Neural progenitor cell (in vitro differentiated cells): ENCODE measurements at regions not wholly inside any gene's neighbourhood (a gene's known extent, or its start where the extent isn't known, plus 50 kb on each side); places are given as distances from the start of the nearest gene placed in this dataset.
A peak's percentile ranks its signal among the peaks of the same experiment; 100 is the strongest.
"Not testable (repeated sequence)": the region's sequence is repeated elsewhere in the genome, so short reads cannot be mapped to it uniquely, and the experiment has no call there.

Source experiments
- DNase-seq: peaks from one replicate; pipeline ENCODE4 v3.0.0-alpha.2; 2016; ENCODE audit warnings: low spot score
- H2AFZ ChIP-seq: fragments of 200-600 bp; sonication (generic); replicated peaks from 2 replicates; pipeline ENCODE4 v1.6.1; 2016; ENCODE audit warnings: antibody characterized with exemption
- H3F3A ChIP-seq: fragments of 200-600 bp; sonication (generic); 2 replicates; pipeline ENCODE4 v1.6.1; 2016; ENCODE audit warnings: antibody characterized with exemption, low read depth
- H3K27ac ChIP-seq: fragments of 200-600 bp; sonication (generic); 2 replicates; pipeline ENCODE4 v1.5.1; 2016; ENCODE audit warnings: mild to moderate bottlenecking
- H3K27me3 ChIP-seq: fragments of 200-600 bp; sonication (generic); 2 replicates; pipeline ENCODE4 v1.6.1; 2016; ENCODE audit warnings: mild to moderate bottlenecking, moderate library complexity
- H3K36me3 ChIP-seq: fragments of 200-600 bp; sonication (generic); 2 replicates; pipeline ENCODE4 v1.5.1; 2016
- H3K4me1 ChIP-seq: fragments of 200-600 bp; sonication (generic); 2 replicates; pipeline ENCODE4 v1.6.1; 2016; ENCODE audit warnings: mixed run types
- H3K4me2 ChIP-seq: fragments of 200-600 bp; sonication (generic); 2 replicates; pipeline ENCODE4 v1.6.1; 2016
- H3K4me3 ChIP-seq: fragments of 200-600 bp; sonication (generic); 2 replicates; pipeline ENCODE4 v1.5.1; 2016
- H3K79me2 ChIP-seq: fragments of 200-600 bp; sonication (generic); 2 replicates; pipeline ENCODE4 v1.6.1; 2016; ENCODE audit warnings: low read depth
- H3K9ac ChIP-seq: fragments of 200-600 bp; sonication (generic); 2 replicates; pipeline ENCODE4 v1.6.1; 2016
- H3K9me3 ChIP-seq: fragments of 200-600 bp; sonication (generic); 2 replicates; pipeline ENCODE4 v1.5.1; 2016; ENCODE audit warnings: low read depth
- H4K20me1 ChIP-seq: fragments of 200-600 bp; sonication (generic); 2 replicates; pipeline ENCODE4 v1.6.1; 2016; ENCODE audit warnings: low read depth
- H3K27ac Mint-ChIP-seq: 3 replicates; pipeline ENCODE4 v1.8.0; 2021; ENCODE audit warnings: mixed read lengths
- H3K27me3 Mint-ChIP-seq: 2 replicates; pipeline ENCODE4 v1.8.0; 2022; ENCODE audit warnings: low read depth, mild to moderate bottlenecking, inconsistent platforms, moderate library complexity, mixed read lengths; ENCODE audit not compliant: insufficient read depth
- H3K36me3 Mint-ChIP-seq: 3 replicates; pipeline ENCODE4 v1.8.0; 2021; ENCODE audit warnings: mixed read lengths
- H3K4me1 Mint-ChIP-seq: 3 replicates; pipeline ENCODE4 v1.8.0; 2021; ENCODE audit warnings: mixed read lengths
- H3K4me3 Mint-ChIP-seq: 3 replicates; pipeline ENCODE4 v1.8.0; 2021; ENCODE audit warnings: mild to moderate bottlenecking, moderate library complexity, mixed read lengths
- H3K9me3 Mint-ChIP-seq: 3 replicates; pipeline ENCODE4 v1.8.0; 2020; ENCODE audit warnings: mixed read lengths
- CTCF ChIP-seq: fragments of 200-600 bp; sonication (generic); IDR thresholded peaks from 2 replicates; pipeline ENCODE4 v1.5.1; 2017; ENCODE audit warnings: antibody characterized with exemption, mild to moderate bottlenecking
- EZH2 ChIP-seq: fragments of 200-600 bp; sonication (generic); IDR thresholded peaks from 2 replicates; pipeline ENCODE4 v1.6.1; 2017; ENCODE audit warnings: antibody characterized with exemption, mild to moderate bottlenecking, moderate library complexity
- EZH2phosphoT487 ChIP-seq: fragments of 200-600 bp; sonication (generic); IDR thresholded peaks from 2 replicates; pipeline ENCODE4 v1.6.1; 2017; ENCODE audit warnings: antibody characterized with exemption

GRCh38 chr14:22492622-22493542, 96.1 kb downstream of the DAD1 start:
- no peak overlapping the region for H2AFZ ChIP-seq
- H4K20me1 ChIP-seq, result no peaks in the 10 kb centered on the region
- Mint-ChIP-seq H3K4me3 (no peak overlapping the region), H3K27ac (no peak overlapping the region), H3K27me3 (peaks cover 9% of the 10 kb centered on the region), H3K9me3 (no peaks in the 10 kb centered on the region), H3K4me1 (peaks cover 40% of the 10 kb centered on the region), H3K36me3 (no peaks in the 10 kb centered on the region)
- H3K27me3 ChIP-seq, result no peaks in the 10 kb centered on the region
- no peak overlapping the region for H3K4me3 ChIP-seq
- H3K27ac ChIP-seq, result no peak overlapping the region
- H3K36me3 ChIP-seq, result no peaks in the 10 kb centered on the region
- no peaks in the 10 kb centered on the region for H3K9me3 ChIP-seq
- no peak for DNase-seq
- TF ChIP-seq CTCF (no peak), EZH2 (no peak), EZH2phosphoT487 (no peak)
- no peak overlapping the region for H3K4me2 ChIP-seq
- no peaks in the 10 kb centered on the region for H3K79me2 ChIP-seq
- H3K9ac ChIP-seq, result no peak overlapping the region
- no peaks in the 10 kb centered on the region for H3F3A ChIP-seq
- H3K4me1 ChIP-seq, result peaks cover 11% of the 10 kb centered on the region

GRCh38 chr14:22491683-22492621, 97.1 kb downstream of the DAD1 start:
- DNase-seq, result no peak
- Histone ChIP-seq H3K9ac (no peak overlapping the region), H3K27me3 (no peaks in the 10 kb centered on the region), H3K9me3 (no peaks in the 10 kb centered on the region), H3K79me2 (no peaks in the 10 kb centered on the region), H3K4me1 (peaks cover 11% of the 10 kb centered on the region), H3F3A (no peaks in the 10 kb centered on the region), H4K20me1 (no peaks in the 10 kb centered on the region), H3K36me3 (no peaks in the 10 kb centered on the region), H3K27ac (no peak overlapping the region), H3K4me3 (no peak overlapping the region), H3K4me2 (no peak overlapping the region), H2AFZ (peak overlapping the region; percentile 48)
- Mint-ChIP-seq H3K27ac (no peak overlapping the region), H3K9me3 (no peaks in the 10 kb centered on the region), H3K4me1 (peaks cover 44% of the 10 kb centered on the region), H3K27me3 (peaks cover 6% of the 10 kb centered on the region), H3K4me3 (peak overlapping the region; percentile 12), H3K36me3 (no peaks in the 10 kb centered on the region)
- TF ChIP-seq EZH2 (no peak), EZH2phosphoT487 (no peak), CTCF (no peak)

- H3K9me3 Mint-ChIP-seq, H3K27me3 ChIP-seq, H3K9me3 ChIP-seq, H3K27ac Mint-ChIP-seq, H3K27ac ChIP-seq, H3K36me3 ChIP-seq, H3K36me3 Mint-ChIP-seq, DNase-seq, H3K9ac ChIP-seq, H3K4me2 ChIP-seq, H3K79me2 ChIP-seq, H3K27me3 Mint-ChIP-seq, H3K4me3 Mint-ChIP-seq, H4K20me1 ChIP-seq, H3F3A ChIP-seq, H2AFZ ChIP-seq, H3K4me3 ChIP-seq: not testable (repeated sequence)
- peaks cover 50% of the 10 kb centered on the region for H3K4me1 Mint-ChIP-seq
- peaks cover 10% of the 10 kb centered on the region for H3K4me1 ChIP-seq
These were observed 98.0 kb downstream of the DAD1 start for GRCh38 chr14:22491053-22491452.
